ENCODE measurements at regions not wholly inside any gene's neighbourhood (a gene's known extent, or its start where the extent isn't known, plus 50 kb on each side); places are given as distances from the start of the nearest gene placed in this dataset.

GRCh38 chr6:163994566-163994965, 580.0 kb downstream of the QKI start:
- TF ChIP-seq GLIS3 (CRISPR knock-in tag; IDR thresholded peaks at IDR 0.05) (no peak), TOX (CRISPR knock-in tag; IDR thresholded peaks at IDR 0.05; ENCODE audit: borderline replicate concordance) (no peak), ZFP30 (CRISPR knock-in tag; IDR thresholded peaks at IDR 0.05) (no peak), ZNF8 (CRISPR knock-in tag; IDR thresholded peaks at IDR 0.05) (no peak), SNAI2 (CRISPR knock-in tag; IDR thresholded peaks at IDR 0.05) (no peak), ZFP3 (CRISPR knock-in tag; IDR thresholded peaks at IDR 0.05) (no peak), ZNF565 (CRISPR knock-in tag; conservative IDR thresholded peaks at IDR 0.05; ENCODE audit: low read depth) (no peak)
- no peak for ATAC-seq

GRCh38 chr6:163992701-163993100, 578.2 kb downstream of the QKI start:
- no peak for TF ChIP-seq ESRRG (CRISPR knock-in tag; IDR thresholded peaks at IDR 0.05)
- TF ChIP-seq PPARA (CRISPR knock-in tag; IDR thresholded peaks at IDR 0.05; ENCODE audit: borderline replicate concordance): no peak
- TF ChIP-seq BACH2 (CRISPR knock-in tag; IDR thresholded peaks at IDR 0.05; ENCODE audit: borderline replicate concordance): no peak
- TF ChIP-seq OSR1 (CRISPR knock-in tag; IDR thresholded peaks at IDR 0.05): no peak
- no peak for ATAC-seq

- TF ChIP-seq ZFP30 (CRISPR knock-in tag; IDR thresholded peaks at IDR 0.05) (no peak), ZNF8 (CRISPR knock-in tag; IDR thresholded peaks at IDR 0.05) (no peak), GLIS3 (CRISPR knock-in tag; IDR thresholded peaks at IDR 0.05) (no peak), ZNF70 (CRISPR knock-in tag; IDR thresholded peaks at IDR 0.05) (no peak)
- ATAC-seq: no peak
Observed at GRCh38 chr6:163992056-163992455, 577.5 kb downstream of the QKI start.

- no peak for ATAC-seq
- no peak for TF ChIP-seq ZNF565 (CRISPR knock-in tag; conservative IDR thresholded peaks at IDR 0.05; ENCODE audit: low read depth)
- no peak for TF ChIP-seq GLIS3 (CRISPR knock-in tag; IDR thresholded peaks at IDR 0.05)
- no peak for TF ChIP-seq SNAI2 (CRISPR knock-in tag; IDR thresholded peaks at IDR 0.05)
- TF ChIP-seq ZNF8 (CRISPR knock-in tag; IDR thresholded peaks at IDR 0.05): no peak
- TF ChIP-seq, protein P1, sequence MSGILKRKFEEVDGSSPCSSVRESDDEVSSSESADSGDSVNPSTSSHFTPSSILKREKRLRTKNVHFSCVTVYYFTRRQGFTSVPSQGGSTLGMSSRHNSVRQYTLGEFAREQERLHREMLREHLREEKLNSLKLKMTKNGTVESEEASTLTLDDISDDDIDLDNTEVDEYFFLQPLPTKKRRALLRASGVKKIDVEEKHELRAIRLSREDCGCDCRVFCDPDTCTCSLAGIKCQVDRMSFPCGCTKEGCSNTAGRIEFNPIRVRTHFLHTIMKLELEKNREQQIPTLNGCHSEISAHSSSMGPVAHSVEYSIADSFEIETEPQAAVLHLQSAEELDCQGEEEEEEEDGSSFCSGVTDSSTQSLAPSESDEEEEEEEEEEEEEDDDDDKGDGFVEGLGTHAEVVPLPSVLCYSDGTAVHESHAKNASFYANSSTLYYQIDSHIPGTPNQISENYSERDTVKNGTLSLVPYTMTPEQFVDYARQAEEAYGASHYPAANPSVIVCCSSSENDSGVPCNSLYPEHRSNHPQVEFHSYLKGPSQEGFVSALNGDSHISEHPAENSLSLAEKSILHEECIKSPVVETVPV (CRISPR knock-in tag; IDR thresholded peaks at IDR 0.05): no peak
- TF ChIP-seq BACH2 (CRISPR knock-in tag; IDR thresholded peaks at IDR 0.05; ENCODE audit: borderline replicate concordance): no peak
- TF ChIP-seq ZFP30 (CRISPR knock-in tag; IDR thresholded peaks at IDR 0.05): no peak
- no peak for TF ChIP-seq OSR1 (CRISPR knock-in tag; IDR thresholded peaks at IDR 0.05)
- TF ChIP-seq TCF4 (CRISPR knock-in tag; IDR thresholded peaks at IDR 0.05; ENCODE audit: borderline replicate concordance): no peak
- no peak for TF ChIP-seq PPARA (CRISPR knock-in tag; IDR thresholded peaks at IDR 0.05; ENCODE audit: borderline replicate concordance)
- no peak for TF ChIP-seq RARB (CRISPR knock-in tag; IDR thresholded peaks at IDR 0.05)
- no peak for TF ChIP-seq PATZ1 (CRISPR knock-in tag; IDR thresholded peaks at IDR 0.05; ENCODE audit: borderline replicate concordance)
- TF ChIP-seq ISL1 (CRISPR knock-in tag; IDR thresholded peaks at IDR 0.05): no peak
- no peak for TF ChIP-seq CSDC2 (CRISPR knock-in tag; IDR thresholded peaks at IDR 0.05)
- TF ChIP-seq, protein P2, sequence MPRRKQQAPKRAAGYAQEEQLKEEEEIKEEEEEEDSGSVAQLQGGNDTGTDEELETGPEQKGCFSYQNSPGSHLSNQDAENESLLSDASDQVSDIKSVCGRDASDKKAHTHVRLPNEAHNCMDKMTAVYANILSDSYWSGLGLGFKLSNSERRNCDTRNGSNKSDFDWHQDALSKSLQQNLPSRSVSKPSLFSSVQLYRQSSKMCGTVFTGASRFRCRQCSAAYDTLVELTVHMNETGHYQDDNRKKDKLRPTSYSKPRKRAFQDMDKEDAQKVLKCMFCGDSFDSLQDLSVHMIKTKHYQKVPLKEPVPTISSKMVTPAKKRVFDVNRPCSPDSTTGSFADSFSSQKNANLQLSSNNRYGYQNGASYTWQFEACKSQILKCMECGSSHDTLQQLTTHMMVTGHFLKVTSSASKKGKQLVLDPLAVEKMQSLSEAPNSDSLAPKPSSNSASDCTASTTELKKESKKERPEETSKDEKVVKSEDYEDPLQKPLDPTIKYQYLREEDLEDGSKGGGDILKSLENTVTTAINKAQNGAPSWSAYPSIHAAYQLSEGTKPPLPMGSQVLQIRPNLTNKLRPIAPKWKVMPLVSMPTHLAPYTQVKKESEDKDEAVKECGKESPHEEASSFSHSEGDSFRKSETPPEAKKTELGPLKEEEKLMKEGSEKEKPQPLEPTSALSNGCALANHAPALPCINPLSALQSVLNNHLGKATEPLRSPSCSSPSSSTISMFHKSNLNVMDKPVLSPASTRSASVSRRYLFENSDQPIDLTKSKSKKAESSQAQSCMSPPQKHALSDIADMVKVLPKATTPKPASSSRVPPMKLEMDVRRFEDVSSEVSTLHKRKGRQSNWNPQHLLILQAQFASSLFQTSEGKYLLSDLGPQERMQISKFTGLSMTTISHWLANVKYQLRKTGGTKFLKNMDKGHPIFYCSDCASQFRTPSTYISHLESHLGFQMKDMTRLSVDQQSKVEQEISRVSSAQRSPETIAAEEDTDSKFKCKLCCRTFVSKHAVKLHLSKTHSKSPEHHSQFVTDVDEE (CRISPR knock-in tag; IDR thresholded peaks at IDR 0.05): no peak
- TF ChIP-seq ARNTL (CRISPR knock-in tag; IDR thresholded peaks at IDR 0.05; ENCODE audit: borderline replicate concordance, low read depth): no peak
- no peak for TF ChIP-seq CREB5 (CRISPR knock-in tag; IDR thresholded peaks at IDR 0.05; ENCODE audit: low read depth)
Observed at GRCh38 chr6:163991321-163991720, 576.8 kb downstream of the QKI start.

Measured in SK-N-SH treated with all-trans-retinoic acid at 6 μM for 48 hours (cell line).